Esophagus squamous epithelium (tissue), 5 donors: ENCODE measurements at regions not wholly inside any gene's neighbourhood (a gene's known extent, or its start where the extent isn't known, plus 50 kb on each side); places are given as distances from the start of the nearest gene placed in this dataset.

Experiments used
- DNase-seq: peaks from one replicate; lab custom pipeline; 2025; lab: John Stamatoyannopoulos, UW
- H3K27ac ChIP-seq, 4 donors: fragments of 200-600 bp; sonication (generic); one replicate each; pipeline ENCODE4 v1.5.1; 2016 to 2019; ENCODE audit warnings: mild to moderate bottlenecking in 1 of 4
- H3K27me3 ChIP-seq, 4 donors: fragments of 200-600 bp; sonication (generic); 1 replicate in 3 of 4; 2 replicates in 1 of 4; pipeline versions ENCODE4 v1.5.1 to v1.6.0; 2017 to 2021; ENCODE audit warnings: antibody characterized with exemption in 1 of 4
- H3K36me3 ChIP-seq, 3 donors: fragments of 200-600 bp; sonication (generic); one replicate each; pipeline ENCODE4 v1.5.1; 2016 to 2019
- H3K4me1 ChIP-seq, 3 donors: fragments of 200-600 bp; sonication (generic); one replicate each; pipeline ENCODE4 v1.5.1; 2017 to 2019
- H3K4me3 ChIP-seq, 4 donors: fragments of 200-600 bp; sonication (generic); 1 replicate in 3 of 4; 2 replicates in 1 of 4; pipeline ENCODE4 v1.5.1; 2016 to 2019; ENCODE audit warnings: mild to moderate bottlenecking in 2 of 4, moderate library complexity in 1 of 4
- H3K9me3 ChIP-seq, 3 donors: fragments of 200-600 bp; sonication (generic); one replicate each; pipeline ENCODE4 v1.5.1; 2016 to 2019
- POLR2A ChIP-seq, 4 donors: fragments of 450-650 bp; IDR thresholded peaks; one replicate each; pipeline ENCODE4 v1.6.1; 2017; ENCODE audit warnings: antibody characterized with exemption in 4 of 4, mild to moderate bottlenecking in 4 of 4, moderate library complexity in 3 of 4
- WGBS, 2 donors: methylation state at CpG; one replicate each; pipeline ENCODE4 v1.1.5; 2018; 5-methylcytosine and 5-hydroxymethylcytosine counted together
- intact Hi-C: fragments of 100-400 bp; cut with DNase I; formaldehyde crosslinking; loops from one replicate; pipeline ENCODE4 v1.15.0; 2022
- TF ChIP-seq, protein P1 (sequence below), 6 experiments: fragments of 450-650 bp in 4 of 6; fragments of 200-600 bp in 2 of 6; sonication (generic) in 2 of 6; IDR thresholded peaks; one replicate each; pipeline ENCODE4 v1.5.1; 2016 to 2019; ENCODE audit warnings: antibody characterized with exemption in 6 of 6, mild to moderate bottlenecking in 4 of 6, moderate library complexity in 4 of 6
- donor health status: DM: yes; HTN: yes; CAD: no.

DNA sequence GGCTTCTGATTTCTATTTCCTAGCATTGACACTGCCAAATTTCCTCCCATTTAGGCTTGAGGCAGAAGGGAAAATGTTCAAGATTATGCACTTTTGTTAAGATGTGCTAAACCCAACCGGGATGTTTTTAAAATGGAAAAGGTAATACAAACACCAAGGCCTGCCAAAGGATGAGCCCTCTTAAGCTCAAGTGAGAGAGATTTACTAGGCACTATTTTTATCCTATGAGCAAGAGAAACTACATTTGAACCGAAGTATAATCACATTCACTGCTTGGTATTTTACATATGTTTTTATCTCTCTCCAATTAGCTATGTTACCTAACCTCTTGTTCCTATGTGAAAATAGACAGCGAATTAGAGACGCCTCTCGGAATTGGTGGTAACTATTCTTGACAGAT, 295.8 kb downstream of the GABRB3 start:
- Histone ChIP-seq H3K4me3 (no peak overlapping the region), H3K9me3 (peaks cover 0 to 20% (median 8%) of the 10 kb centered on the region in 3 donors), H3K27me3 (no peaks in the 10 kb centered on the region), H3K27ac (no peak overlapping the region), H3K36me3 (no peaks in the 10 kb centered on the region), H3K4me1 (no peaks in the 10 kb centered on the region)
- TF ChIP-seq POLR2A (IDR thresholded peaks at IDR 0.05): no peak
- TF ChIP-seq, protein P1, sequence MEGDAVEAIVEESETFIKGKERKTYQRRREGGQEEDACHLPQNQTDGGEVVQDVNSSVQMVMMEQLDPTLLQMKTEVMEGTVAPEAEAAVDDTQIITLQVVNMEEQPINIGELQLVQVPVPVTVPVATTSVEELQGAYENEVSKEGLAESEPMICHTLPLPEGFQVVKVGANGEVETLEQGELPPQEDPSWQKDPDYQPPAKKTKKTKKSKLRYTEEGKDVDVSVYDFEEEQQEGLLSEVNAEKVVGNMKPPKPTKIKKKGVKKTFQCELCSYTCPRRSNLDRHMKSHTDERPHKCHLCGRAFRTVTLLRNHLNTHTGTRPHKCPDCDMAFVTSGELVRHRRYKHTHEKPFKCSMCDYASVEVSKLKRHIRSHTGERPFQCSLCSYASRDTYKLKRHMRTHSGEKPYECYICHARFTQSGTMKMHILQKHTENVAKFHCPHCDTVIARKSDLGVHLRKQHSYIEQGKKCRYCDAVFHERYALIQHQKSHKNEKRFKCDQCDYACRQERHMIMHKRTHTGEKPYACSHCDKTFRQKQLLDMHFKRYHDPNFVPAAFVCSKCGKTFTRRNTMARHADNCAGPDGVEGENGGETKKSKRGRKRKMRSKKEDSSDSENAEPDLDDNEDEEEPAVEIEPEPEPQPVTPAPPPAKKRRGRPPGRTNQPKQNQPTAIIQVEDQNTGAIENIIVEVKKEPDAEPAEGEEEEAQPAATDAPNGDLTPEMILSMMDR (IDR thresholded peaks at IDR 0.05): no peak
- 71 to 83% methylated on average over 5 of the region's 5 CpGs for WGBS, 2 donors
- intact Hi-C loops: no loop called here
- DNase-seq: no peak

DNA sequence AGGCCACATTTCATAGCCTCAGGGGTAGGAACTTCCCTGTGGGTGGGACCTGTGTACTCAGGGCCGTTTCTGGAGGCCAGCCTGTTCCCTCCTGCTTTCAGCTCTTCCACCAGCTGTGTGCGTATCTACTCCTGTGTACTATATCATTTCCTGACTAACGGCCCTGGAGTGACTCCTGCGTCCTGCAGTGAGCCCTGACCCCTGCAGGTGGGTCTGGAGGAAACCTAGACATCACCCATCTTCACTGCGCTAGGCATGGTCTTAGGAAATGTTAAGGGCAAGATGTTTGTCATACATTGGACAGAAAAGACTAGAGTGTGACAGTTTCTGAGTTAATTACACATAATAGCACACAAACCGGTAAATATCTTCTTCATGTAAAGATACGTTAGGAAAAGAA, 297.3 kb downstream of the GABRB3 start:
- no peak overlapping the region for H3K4me3 ChIP-seq
- H3K9me3 ChIP-seq: peaks cover 0 to 20% (median 8%) of the 10 kb centered on the region in 3 donors
- 54 to 91% methylated on average over 3 to 7 of the region's 7 CpGs for WGBS, 2 donors
- no peaks in the 10 kb centered on the region for H3K27me3 ChIP-seq
- no peaks in the 10 kb centered on the region for H3K4me1 ChIP-seq
- intact Hi-C loops: no loop called here
- no peak overlapping the region for H3K27ac ChIP-seq
- no peak for DNase-seq
- TF ChIP-seq, protein P1 (IDR thresholded peaks at IDR 0.05): no peak
- TF ChIP-seq POLR2A (IDR thresholded peaks at IDR 0.05): no peak
- H3K36me3 ChIP-seq: no peaks in the 10 kb centered on the region

DNA sequence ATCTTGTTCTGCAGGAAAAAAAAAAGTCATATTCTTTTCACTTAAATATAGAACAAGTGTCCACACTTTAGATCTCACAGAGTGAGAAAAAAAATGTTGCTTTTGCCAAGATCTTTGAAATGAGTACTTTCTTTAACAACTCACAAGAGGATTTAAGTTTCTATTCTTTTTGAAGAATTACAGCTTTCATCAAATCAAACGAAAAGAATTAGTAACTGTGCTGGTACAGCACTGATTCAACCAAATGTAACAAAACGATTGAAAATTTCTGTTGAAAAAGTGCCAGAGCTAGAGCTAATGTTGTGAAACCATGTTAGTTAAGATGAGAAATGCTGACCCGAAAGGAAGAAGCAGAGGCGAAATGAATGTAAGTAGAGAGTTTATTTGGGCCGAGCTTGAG, 300.2 kb downstream of the GABRB3 start:
- 44 to 47% methylated on average over 5 of the region's 5 CpGs for WGBS, 2 donors
- TF ChIP-seq, protein P1 (IDR thresholded peaks at IDR 0.05): no peak
- TF ChIP-seq POLR2A (IDR thresholded peaks at IDR 0.05): no peak
- Histone ChIP-seq H3K4me1 (no peaks in the 10 kb centered on the region), H3K27me3 (no peaks in the 10 kb centered on the region), H3K36me3 (no peaks in the 10 kb centered on the region), H3K4me3 (no peak overlapping the region), H3K27ac (no peak overlapping the region), H3K9me3 (peaks cover 0 to 28% (median 8%) of the 10 kb centered on the region in 3 donors)
- DNase-seq: no peak
- intact Hi-C loops: no loop called here

DNA sequence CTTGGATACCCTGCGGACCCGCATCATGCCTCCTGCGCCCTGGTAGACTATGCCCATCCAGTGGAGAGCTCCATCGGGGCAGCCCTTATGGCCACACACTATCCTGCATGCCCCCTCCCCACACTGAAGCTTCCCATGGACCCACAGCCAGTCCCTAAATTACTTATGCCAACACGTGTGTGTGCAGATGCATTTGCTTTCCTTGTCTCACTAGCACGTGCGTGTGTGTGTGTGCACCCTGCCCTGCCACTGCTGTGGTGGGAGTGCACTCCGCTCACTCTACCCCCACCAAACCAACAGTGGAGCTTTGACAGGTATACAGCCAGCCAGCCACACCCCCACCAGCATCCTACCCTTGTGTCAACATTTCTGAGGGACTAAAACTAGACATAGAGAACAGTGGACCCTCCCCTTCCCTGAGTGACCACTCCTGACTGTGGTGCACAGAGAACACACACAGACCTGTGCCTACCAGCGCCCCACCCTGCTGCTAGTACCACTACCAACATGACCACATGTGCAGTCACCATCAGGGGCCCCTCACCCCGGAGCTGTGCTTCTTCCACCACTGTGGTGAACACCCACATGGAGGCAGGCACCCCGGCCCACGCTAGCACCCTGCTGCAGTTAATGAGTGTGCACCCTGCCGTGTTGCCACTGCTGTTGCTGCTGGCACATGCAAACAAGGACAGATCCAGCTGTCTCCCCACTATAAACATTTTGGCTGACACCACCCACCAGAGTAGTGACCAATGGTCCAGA, 310.8 kb downstream of the GABRB3 start:
- Histone ChIP-seq H3K27ac (no peak overlapping the region), H3K9me3 (peaks cover 0 to 58% (median 8%) of the 10 kb centered on the region in 3 donors), H3K27me3 (no peaks in the 10 kb centered on the region), H3K4me3 (no peak overlapping the region), H3K36me3 (no peaks in the 10 kb centered on the region), H3K4me1 (no peaks in the 10 kb centered on the region)
- no peak for DNase-seq
- 89 to 90% methylated on average over 8 to 9 of the region's 13 CpGs for WGBS, 2 donors
- TF ChIP-seq POLR2A (IDR thresholded peaks at IDR 0.05): no peak
- TF ChIP-seq, protein P1 (IDR thresholded peaks at IDR 0.05): no peak
- intact Hi-C loops: no loop called here

DNA sequence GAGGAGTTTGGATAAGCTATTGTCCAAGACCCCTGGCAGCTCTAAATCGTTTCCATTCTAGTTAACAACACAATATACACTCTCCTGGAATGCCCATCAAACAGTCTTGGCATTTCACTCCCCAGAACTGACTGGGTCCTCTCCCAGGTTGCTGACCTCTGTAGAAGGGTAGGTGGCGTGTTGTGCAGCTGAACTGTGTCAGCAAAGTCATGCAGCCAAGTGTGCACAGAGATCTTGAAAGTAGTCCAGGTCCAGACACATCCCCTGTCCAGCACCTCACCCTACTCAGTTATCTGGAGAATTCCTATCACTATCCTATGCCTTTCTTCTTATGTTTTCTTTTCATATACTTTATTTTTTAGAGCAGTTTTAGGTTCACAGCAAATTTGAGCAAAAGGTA, 312.7 kb downstream of the GABRB3 start:
- no peaks in the 10 kb centered on the region for H3K4me1 ChIP-seq
- intact Hi-C loops: no loop called here
- no peak for DNase-seq
- H3K4me3 ChIP-seq: no peak overlapping the region
- TF ChIP-seq, protein P1 (IDR thresholded peaks at IDR 0.05): no peak
- no peak for TF ChIP-seq POLR2A (IDR thresholded peaks at IDR 0.05)
- no peaks in the 10 kb centered on the region for H3K27me3 ChIP-seq
- H3K9me3 ChIP-seq: peaks cover 0 to 46% (median 8%) of the 10 kb centered on the region in 3 donors
- H3K36me3 ChIP-seq: no peaks in the 10 kb centered on the region
- 23 to 41% methylated on average over 2 of the region's 2 CpGs for WGBS, 2 donors
- H3K27ac ChIP-seq: no peak overlapping the region
